ENCODE measurements at regions not wholly inside any gene's neighbourhood (a gene's known extent, or its start where the extent isn't known, plus 50 kb on each side); places are given as distances from the start of the nearest gene placed in this dataset.

DNA sequence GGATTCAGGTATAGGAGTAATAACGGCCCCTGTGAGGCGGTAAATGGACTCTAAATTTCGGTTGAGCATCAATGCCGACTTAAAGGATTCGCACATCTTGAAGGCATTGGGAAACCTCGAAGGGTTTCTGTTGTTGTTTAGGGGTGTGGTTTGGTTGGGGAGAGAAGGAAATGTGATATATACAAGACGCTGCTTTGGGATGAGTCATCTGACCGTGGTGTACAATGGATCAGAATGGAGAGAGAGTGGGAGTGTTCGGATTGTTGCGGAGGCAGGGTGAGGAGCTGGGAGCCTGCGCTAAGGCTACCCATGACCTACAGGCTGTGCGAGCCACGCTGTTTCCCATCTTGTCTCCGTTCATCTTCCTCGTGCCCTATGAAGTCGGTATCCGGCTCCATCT lies 60.4 kb upstream of the ERCC6L2 start:
- TF ChIP-seq ZIC2 (tag by site-specific recombination; IDR thresholded peaks at IDR 0.05) (no peak), SETDB1 (IDR thresholded peaks at IDR 0.05; ENCODE audit: insufficient read length, low read length) (no peak), ZNF350 (tag by site-specific recombination; IDR thresholded peaks at IDR 0.05) (no peak)
- TF ChIP-seq, protein P1, sequence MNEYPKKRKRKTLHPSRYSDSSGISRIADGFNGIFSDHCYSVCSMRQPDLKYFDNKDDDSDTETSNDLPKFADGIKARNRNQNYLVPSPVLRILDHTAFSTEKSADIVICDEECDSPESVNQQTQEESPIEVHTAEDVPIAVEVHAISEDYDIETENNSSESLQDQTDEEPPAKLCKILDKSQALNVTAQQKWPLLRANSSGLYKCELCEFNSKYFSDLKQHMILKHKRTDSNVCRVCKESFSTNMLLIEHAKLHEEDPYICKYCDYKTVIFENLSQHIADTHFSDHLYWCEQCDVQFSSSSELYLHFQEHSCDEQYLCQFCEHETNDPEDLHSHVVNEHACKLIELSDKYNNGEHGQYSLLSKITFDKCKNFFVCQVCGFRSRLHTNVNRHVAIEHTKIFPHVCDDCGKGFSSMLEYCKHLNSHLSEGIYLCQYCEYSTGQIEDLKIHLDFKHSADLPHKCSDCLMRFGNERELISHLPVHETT (tag by site-specific recombination; IDR thresholded peaks at IDR 0.05), result no peak
- TF ChIP-seq, protein P2, sequence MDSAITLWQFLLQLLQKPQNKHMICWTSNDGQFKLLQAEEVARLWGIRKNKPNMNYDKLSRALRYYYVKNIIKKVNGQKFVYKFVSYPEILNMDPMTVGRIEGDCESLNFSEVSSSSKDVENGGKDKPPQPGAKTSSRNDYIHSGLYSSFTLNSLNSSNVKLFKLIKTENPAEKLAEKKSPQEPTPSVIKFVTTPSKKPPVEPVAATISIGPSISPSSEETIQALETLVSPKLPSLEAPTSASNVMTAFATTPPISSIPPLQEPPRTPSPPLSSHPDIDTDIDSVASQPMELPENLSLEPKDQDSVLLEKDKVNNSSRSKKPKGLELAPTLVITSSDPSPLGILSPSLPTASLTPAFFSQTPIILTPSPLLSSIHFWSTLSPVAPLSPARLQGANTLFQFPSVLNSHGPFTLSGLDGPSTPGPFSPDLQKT (IDR thresholded peaks at IDR 0.05; ENCODE audit: borderline replicate concordance, low read depth, low read length), result no peak
- TF ChIP-seq, protein P3, sequence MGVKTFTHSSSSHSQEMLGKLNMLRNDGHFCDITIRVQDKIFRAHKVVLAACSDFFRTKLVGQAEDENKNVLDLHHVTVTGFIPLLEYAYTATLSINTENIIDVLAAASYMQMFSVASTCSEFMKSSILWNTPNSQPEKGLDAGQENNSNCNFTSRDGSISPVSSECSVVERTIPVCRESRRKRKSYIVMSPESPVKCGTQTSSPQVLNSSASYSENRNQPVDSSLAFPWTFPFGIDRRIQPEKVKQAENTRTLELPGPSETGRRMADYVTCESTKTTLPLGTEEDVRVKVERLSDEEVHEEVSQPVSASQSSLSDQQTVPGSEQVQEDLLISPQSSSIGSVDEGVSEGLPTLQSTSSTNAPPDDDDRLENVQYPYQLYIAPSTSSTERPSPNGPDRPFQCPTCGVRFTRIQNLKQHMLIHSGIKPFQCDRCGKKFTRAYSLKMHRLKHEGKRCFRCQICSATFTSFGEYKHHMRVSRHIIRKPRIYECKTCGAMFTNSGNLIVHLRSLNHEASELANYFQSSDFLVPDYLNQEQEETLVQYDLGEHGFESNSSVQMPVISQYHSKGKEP (tag by site-specific recombination; IDR thresholded peaks at IDR 0.05), result no peak
